ENCODE measurements at regions not wholly inside any gene's neighbourhood (a gene's known extent, or its start where the extent isn't known, plus 50 kb on each side); places are given as distances from the start of the nearest gene placed in this dataset.

- DNase-seq = no peak
These were observed 519.7 kb downstream of the PLCL1 start for GRCh38 chr2:198324071-198324470.

- no peak for DNase-seq
These were observed 517.9 kb downstream of the PLCL1 start for GRCh38 chr2:198322275-198322674.

GRCh38 chr2:198321522-198322088, 517.2 kb downstream of the PLCL1 start:
- DNase-seq = no peak

- DNase-seq = no peak
These were observed 512.5 kb downstream of the PLCL1 start for GRCh38 chr2:198316852-198317396.

GRCh38 chr2:198315791-198316630, 511.6 kb downstream of the PLCL1 start:
- DNase-seq = no peak

- DNase-seq = no peak
These were observed 510.3 kb downstream of the PLCL1 start for GRCh38 chr2:198314559-198315153.

GRCh38 chr2:198312596-198313483, 508.4 kb downstream of the PLCL1 start:
- no peak for DNase-seq

- no peak for DNase-seq
These were observed 506.6 kb downstream of the PLCL1 start for GRCh38 chr2:198311020-198311419.

- no peak for DNase-seq
These were observed 505.4 kb downstream of the PLCL1 start for GRCh38 chr2:198309673-198310280.

GRCh38 chr2:198309081-198309480, 504.7 kb downstream of the PLCL1 start:
- DNase-seq = no peak

- no peak for DNase-seq
These were observed 504.0 kb downstream of the PLCL1 start for GRCh38 chr2:198308368-198308767.

- no peak for DNase-seq
These were observed 502.7 kb downstream of the PLCL1 start for GRCh38 chr2:198307093-198307492.

- no peak for DNase-seq
These were observed 500.5 kb downstream of the PLCL1 start for GRCh38 chr2:198304859-198305258.

GRCh38 chr2:198297350-198297749, 493.0 kb downstream of the PLCL1 start:
- no peak for DNase-seq

- DNase-seq = peak; percentile 73
These were observed 492.4 kb downstream of the PLCL1 start for GRCh38 chr2:198296665-198297308.

GRCh38 chr2:198293281-198293680, 488.9 kb downstream of the PLCL1 start:
- DNase-seq = no peak

GRCh38 chr2:198289811-198290210, 485.4 kb downstream of the PLCL1 start:
- no peak for DNase-seq

- no peak for DNase-seq
These were observed 483.3 kb downstream of the PLCL1 start for GRCh38 chr2:198287706-198288105.

- no peak for DNase-seq
These were observed 480.8 kb downstream of the PLCL1 start for GRCh38 chr2:198285216-198285615.

- DNase-seq = no peak
These were observed 478.8 kb downstream of the PLCL1 start for GRCh38 chr2:198283146-198283545.

GRCh38 chr2:198282061-198282460, 477.7 kb downstream of the PLCL1 start:
- DNase-seq = no peak

- DNase-seq = no peak
These were observed 475.8 kb downstream of the PLCL1 start for GRCh38 chr2:198280145-198280544.

Data from islet precursor cell (in vitro differentiated cells).